Activated naive CD4-positive, alpha-beta T cell treated with anti-CD3 and anti-CD28 coated beads, Interleukin-2, amount 10 ng/mL, durations not matched to agents 7 days and 5 days (primary cell): ENCODE measurements at regions not wholly inside any gene's neighbourhood (a gene's known extent, or its start where the extent isn't known, plus 50 kb on each side); places are given as distances from the start of the nearest gene placed in this dataset.

Experiments used
- CTCF ChIA-PET: fragments of 350-600 bp; sonication (Branson Sonifier 250); formaldehyde crosslinking; loops from one replicate; lab custom pipeline; 2021; ENCODE audit warnings: antibody characterized with exemption; lab: Charles Lee
- DNase-seq: peaks from one replicate; pipeline ENCODE4 v3.0.0-alpha.2; 2020
- H3K27ac Mint-ChIP-seq: one replicate; pipeline ENCODE4 v1.8.0; 2021; ENCODE audit warnings: mild to moderate bottlenecking, moderate library complexity, mixed read lengths
- H3K27me3 Mint-ChIP-seq: one replicate; pipeline ENCODE4 v1.8.0; 2021; ENCODE audit warnings: mild to moderate bottlenecking, mixed read lengths
- H3K36me3 Mint-ChIP-seq: one replicate; pipeline ENCODE4 v1.8.0; 2021; ENCODE audit warnings: mixed read lengths
- H3K4me1 Mint-ChIP-seq: one replicate; pipeline ENCODE4 v1.8.0; 2021; ENCODE audit warnings: mixed read lengths
- H3K4me3 Mint-ChIP-seq: one replicate; pipeline ENCODE4 v1.8.0; 2021; ENCODE audit warnings: mild to moderate bottlenecking, moderate library complexity, mixed read lengths
- H3K9me3 Mint-ChIP-seq: one replicate; pipeline ENCODE4 v1.8.0; 2021; ENCODE audit warnings: mixed read lengths

DNA sequence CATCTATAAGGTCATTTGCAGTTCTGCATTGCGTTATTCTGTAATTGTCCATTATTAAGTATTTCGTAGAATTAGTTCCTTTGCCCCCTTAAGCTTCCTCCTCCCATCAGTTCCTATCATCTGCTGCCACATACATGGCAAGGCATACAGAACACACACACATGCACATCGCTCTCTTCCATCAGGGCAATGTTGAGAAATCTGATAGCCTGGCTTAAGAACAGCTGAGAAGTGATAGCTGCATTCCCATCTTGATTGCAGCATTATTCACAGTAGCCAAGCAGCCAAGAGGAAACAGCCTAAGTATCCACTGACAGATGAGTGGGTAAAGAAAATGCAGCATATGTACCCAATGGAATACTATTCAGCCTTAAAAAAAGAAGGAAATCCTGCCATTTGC, 186.8 kb upstream of the CADM1 start:
- Mint-ChIP-seq H3K4me1 (no peaks in the 10 kb centered on the region), H3K9me3 (peaks cover 3% of the 10 kb centered on the region), H3K27me3 (no peaks in the 10 kb centered on the region), H3K27ac (no peak overlapping the region), H3K4me3 (no peak overlapping the region), H3K36me3 (no peaks in the 10 kb centered on the region)
- DNase-seq, result no peak
- CTCF ChIA-PET, result no interaction called here

DNA sequence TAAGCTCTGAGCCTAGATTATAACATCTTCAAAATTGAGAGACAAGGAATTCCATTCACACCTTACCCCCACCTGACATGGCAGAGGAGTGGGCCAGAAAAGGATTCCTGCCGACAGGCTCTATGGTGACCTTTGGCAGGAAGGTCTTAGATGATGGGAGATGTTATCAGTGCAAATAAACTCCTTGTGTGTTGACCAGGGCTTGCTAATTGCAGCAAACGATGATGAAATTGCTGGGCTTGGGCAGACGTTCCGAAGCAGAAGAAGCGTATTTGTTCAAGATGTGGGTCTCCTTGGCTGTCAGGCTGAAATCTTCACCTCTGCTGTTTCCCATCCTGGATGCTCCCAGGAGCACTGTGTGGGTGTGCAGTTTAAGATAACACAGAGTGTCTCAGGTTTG, 183.7 kb upstream of the CADM1 start:
- no peak for DNase-seq
- CTCF ChIA-PET, result no interaction called here
- no peaks in the 10 kb centered on the region for H3K36me3 Mint-ChIP-seq
- no peaks in the 10 kb centered on the region for H3K4me1 Mint-ChIP-seq
- no peak overlapping the region for H3K4me3 Mint-ChIP-seq
- no peak overlapping the region for H3K27ac Mint-ChIP-seq
- H3K9me3 Mint-ChIP-seq, result peaks cover 6% of the 10 kb centered on the region
- no peaks in the 10 kb centered on the region for H3K27me3 Mint-ChIP-seq

DNA sequence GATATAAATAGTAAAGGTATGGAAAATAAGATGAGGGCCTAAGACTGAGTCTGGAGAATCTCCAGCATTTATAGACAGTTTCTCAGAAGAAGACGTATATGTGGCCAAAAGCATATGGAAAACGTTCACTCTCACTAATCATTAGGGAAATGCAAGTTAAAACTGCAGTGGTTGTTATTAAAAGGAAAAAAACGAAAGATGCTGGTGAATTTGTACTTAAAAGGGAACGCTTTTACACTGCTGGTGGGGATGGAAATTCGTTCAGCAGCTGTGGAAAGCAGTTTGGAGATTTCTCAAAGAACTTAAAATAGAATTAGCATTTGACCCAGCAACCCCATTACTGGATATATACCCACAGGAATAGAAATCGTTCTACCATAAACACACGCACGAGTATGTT, 180.5 kb upstream of the CADM1 start:
- CTCF ChIA-PET, result no interaction called here
- Mint-ChIP-seq H3K27me3 (no peaks in the 10 kb centered on the region), H3K36me3 (no peaks in the 10 kb centered on the region), H3K4me3 (no peak overlapping the region), H3K9me3 (peaks cover 6% of the 10 kb centered on the region), H3K27ac (no peak overlapping the region), H3K4me1 (no peaks in the 10 kb centered on the region)
- no peak for DNase-seq

DNA sequence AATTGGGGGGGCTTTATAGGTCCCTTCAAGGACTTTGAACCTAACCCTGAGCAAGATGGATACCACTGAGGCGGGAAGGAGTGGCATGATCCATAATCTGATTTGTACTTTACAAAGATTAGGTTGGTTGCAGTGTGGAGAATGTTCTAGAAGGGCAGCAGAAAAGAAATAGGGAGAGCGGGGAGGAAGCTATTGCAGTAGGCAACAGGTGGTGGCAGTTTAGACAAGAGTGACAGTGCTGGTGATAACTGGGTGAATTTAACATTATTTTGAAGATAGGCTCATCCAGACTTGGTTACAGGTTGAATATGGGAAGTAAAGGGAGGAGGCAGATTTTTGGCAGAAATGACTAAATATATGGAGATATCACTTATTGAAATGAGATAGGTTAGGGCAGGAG, 179.9 kb upstream of the CADM1 start:
- DNase-seq, result no peak
- CTCF ChIA-PET, result no interaction called here
- Mint-ChIP-seq H3K27me3 (no peaks in the 10 kb centered on the region), H3K4me1 (no peaks in the 10 kb centered on the region), H3K36me3 (no peaks in the 10 kb centered on the region), H3K9me3 (peaks cover 6% of the 10 kb centered on the region), H3K27ac (no peak overlapping the region), H3K4me3 (no peak overlapping the region)

DNA sequence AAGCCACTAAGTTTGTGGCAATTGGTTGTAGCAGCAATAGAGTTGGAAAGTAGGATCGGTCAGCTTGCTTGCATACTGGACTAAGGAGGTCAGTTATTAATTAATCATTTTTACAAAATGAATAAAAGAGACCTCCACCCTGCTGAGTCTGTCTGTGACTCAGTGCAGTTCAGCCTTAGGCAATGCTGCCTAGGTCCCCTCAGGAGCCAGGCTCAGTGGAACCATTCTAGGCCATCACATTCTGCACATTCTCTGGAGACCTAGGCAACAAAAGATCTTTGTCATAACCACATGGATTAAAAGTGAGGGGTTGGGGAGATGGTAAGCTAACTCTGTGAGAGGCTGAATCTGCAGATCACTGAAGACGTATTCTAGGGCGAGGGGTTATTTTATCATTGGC, 178.7 kb upstream of the CADM1 start:
- no peaks in the 10 kb centered on the region for H3K27me3 Mint-ChIP-seq
- H3K36me3 Mint-ChIP-seq, result no peaks in the 10 kb centered on the region
- peaks cover 6% of the 10 kb centered on the region for H3K9me3 Mint-ChIP-seq
- DNase-seq, result no peak
- CTCF ChIA-PET, result no interaction called here
- H3K4me3 Mint-ChIP-seq, result no peak overlapping the region
- H3K27ac Mint-ChIP-seq, result no peak overlapping the region
- no peaks in the 10 kb centered on the region for H3K4me1 Mint-ChIP-seq

DNA sequence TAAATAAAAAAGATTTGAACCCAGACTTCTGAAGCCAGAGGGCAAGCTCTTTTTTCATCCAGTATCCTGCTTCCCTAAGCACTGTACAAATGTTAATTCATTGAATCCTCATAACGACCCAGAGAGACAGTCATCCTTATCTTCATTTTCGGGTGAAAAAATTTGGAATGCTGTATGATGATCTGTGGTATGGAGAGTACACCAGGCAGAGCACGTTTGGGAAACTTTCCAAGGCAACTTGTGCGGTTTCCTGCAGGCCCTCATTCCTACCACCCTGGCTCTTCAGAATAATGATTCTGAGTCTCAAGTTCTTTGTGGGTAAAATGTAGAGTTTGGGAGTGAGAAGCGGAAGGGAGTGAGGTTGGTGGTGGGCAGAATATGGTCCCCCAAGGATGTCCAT, 177.9 kb upstream of the CADM1 start:
- H3K9me3 Mint-ChIP-seq, result peaks cover 6% of the 10 kb centered on the region
- H3K27me3 Mint-ChIP-seq, result no peaks in the 10 kb centered on the region
- H3K27ac Mint-ChIP-seq, result no peak overlapping the region
- no peak for DNase-seq
- CTCF ChIA-PET, result no interaction called here
- H3K4me3 Mint-ChIP-seq, result no peak overlapping the region
- no peaks in the 10 kb centered on the region for H3K4me1 Mint-ChIP-seq
- no peaks in the 10 kb centered on the region for H3K36me3 Mint-ChIP-seq

DNA sequence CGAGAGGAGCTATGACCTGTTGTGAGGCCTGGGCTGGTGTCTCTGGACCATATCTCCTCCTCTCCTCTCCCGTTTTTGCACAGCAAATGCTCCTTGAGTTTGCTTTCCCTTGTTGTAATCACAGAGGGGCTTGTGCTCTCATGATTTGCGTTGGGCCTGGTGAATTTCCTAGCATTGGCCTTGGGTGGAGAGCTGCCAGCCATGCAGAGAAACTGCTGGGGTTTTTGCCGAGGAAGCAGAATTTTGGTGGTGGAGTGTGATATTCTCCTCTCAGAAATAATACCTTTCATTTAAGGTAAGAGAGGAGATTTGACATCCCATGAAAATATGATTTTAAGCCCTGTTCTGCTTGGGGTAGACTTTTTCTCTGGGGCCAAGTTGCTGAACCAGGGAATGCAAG, 175.7 kb upstream of the CADM1 start:
- Mint-ChIP-seq H3K27me3 (no peaks in the 10 kb centered on the region), H3K27ac (no peak overlapping the region), H3K4me3 (no peak overlapping the region), H3K9me3 (peaks cover 3% of the 10 kb centered on the region), H3K4me1 (no peaks in the 10 kb centered on the region), H3K36me3 (no peaks in the 10 kb centered on the region)
- CTCF ChIA-PET, result no interaction called here
- no peak for DNase-seq

DNA sequence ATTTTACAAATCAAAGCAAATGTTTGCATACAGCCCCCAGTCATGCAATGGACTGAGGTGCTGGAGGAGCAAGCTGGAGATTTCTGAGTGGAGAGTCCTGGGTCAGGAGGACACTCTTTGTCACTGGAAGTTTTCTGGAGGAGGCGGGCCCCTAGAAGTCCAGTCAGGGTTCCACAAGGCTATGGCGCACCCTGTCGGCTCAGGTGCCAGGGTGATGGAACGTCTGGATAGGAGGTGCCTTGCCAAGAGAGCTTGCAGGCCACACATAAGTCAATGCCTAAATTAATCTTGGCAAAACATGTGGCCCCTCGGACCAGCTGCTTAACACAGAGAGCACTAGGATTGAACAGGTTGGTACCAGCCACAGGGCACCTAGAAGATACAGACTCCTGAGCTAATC, 174.7 kb upstream of the CADM1 start:
- Mint-ChIP-seq H3K9me3 (peaks cover 1% of the 10 kb centered on the region), H3K4me3 (no peak overlapping the region), H3K27me3 (no peaks in the 10 kb centered on the region), H3K27ac (no peak overlapping the region), H3K4me1 (no peaks in the 10 kb centered on the region), H3K36me3 (no peaks in the 10 kb centered on the region)
- no peak for DNase-seq
- CTCF ChIA-PET, result no interaction called here

DNA sequence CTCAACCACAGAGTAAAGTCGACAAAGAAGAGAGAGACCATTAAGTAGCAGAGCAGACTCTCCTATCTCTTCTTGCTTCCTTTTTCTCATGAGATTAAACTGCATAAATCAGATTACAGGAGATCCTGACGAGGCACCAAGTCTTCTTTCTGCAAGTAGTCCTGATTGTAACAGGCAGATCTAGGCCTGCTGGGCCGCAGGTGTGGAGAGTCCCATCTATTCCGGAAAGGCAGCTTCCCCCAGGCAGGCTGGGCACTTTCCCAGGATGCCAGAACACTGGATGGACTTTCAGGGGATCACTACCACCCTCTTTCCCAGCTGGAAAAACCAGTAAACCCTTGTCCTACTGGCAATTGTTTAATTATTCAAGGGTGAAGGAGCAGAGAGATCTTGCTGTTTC, 173.0 kb upstream of the CADM1 start:
- Mint-ChIP-seq H3K4me3 (no peak overlapping the region), H3K27ac (no peak overlapping the region), H3K36me3 (no peaks in the 10 kb centered on the region), H3K27me3 (no peaks in the 10 kb centered on the region), H3K4me1 (no peaks in the 10 kb centered on the region), H3K9me3 (no peaks in the 10 kb centered on the region)
- CTCF ChIA-PET, result no interaction called here
- DNase-seq, result no peak

DNA sequence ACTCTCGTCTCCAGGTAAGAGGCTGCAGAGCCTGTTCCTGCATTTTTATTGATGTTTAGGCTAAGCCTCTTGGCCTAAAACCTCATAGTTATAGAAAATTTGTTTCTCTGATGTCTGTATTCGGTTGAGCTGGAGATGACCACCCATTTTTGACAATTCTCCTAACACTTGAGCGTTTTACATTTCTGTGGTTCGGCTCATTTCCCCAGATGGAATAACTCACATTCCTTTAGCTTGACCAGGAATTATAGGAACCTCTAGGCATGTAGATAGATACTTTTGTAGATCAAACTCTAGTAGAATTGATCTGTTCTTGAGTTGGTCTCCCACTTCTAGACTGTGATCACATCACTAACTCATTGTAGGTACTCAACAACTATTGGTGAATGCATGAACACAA, 172.6 kb upstream of the CADM1 start:
- no peak for DNase-seq
- Mint-ChIP-seq H3K27ac (no peak overlapping the region), H3K4me3 (no peak overlapping the region), H3K36me3 (no peaks in the 10 kb centered on the region), H3K27me3 (no peaks in the 10 kb centered on the region), H3K9me3 (no peaks in the 10 kb centered on the region), H3K4me1 (no peaks in the 10 kb centered on the region)
- CTCF ChIA-PET, result no interaction called here

DNA sequence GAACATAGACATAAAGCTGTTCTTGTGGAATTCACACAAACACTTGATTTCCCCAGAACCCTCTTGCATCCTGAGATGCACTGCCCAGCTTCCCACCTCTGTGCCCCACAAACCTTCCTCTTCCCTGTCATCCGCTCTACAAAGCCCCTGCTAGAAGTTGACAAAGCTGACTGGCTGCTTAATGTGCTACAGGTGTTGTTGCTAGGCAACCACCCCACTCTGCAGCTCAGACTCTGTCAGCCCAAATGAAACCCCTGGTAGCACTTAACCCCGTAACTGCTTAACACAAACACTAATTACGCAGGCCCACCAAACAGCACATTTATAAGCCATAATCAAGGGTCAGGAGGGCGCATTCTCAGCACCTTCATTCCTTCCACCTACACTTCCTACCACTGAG, 172.0 kb upstream of the CADM1 start:
- Mint-ChIP-seq H3K4me3 (no peak overlapping the region), H3K27me3 (no peaks in the 10 kb centered on the region), H3K9me3 (no peaks in the 10 kb centered on the region), H3K4me1 (no peaks in the 10 kb centered on the region), H3K27ac (no peak overlapping the region), H3K36me3 (no peaks in the 10 kb centered on the region)
- CTCF ChIA-PET, result no interaction called here
- DNase-seq, result no peak

DNA sequence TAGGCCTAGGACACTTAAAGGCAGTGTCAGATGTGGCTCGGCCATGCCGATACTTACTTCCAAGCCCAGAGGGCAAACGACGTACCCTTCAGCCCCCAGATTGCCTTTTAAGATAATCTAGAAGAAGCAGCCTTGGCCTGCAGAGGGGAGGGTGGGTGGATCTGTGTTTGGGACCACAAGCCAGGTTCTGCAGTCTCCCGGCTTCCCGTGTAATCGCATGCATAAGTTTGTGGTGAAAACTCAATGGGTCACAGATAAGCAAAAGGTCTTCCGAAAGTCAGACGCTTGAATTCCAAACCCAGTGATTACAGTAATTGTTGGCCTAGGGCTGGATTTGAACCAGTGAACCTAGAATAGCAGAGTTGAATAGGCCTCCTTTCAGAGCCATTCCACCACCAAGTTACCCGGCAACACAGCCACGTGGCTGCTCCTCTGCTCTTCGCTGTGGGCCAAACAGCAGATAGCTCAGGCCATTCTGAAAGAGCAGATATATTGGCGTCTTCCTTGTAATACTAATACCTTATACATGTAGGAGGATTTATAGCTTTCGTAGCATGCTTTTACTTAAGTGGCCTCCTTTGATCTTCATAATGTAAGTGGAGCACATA, 170.8 kb upstream of the CADM1 start:
- H3K27ac Mint-ChIP-seq, result no peak overlapping the region
- H3K9me3 Mint-ChIP-seq, result no peaks in the 10 kb centered on the region
- no peak overlapping the region for H3K4me3 Mint-ChIP-seq
- CTCF ChIA-PET, result no interaction called here
- no peaks in the 10 kb centered on the region for H3K36me3 Mint-ChIP-seq
- H3K4me1 Mint-ChIP-seq, result no peaks in the 10 kb centered on the region
- DNase-seq, result no peak
- H3K27me3 Mint-ChIP-seq, result no peaks in the 10 kb centered on the region

DNA sequence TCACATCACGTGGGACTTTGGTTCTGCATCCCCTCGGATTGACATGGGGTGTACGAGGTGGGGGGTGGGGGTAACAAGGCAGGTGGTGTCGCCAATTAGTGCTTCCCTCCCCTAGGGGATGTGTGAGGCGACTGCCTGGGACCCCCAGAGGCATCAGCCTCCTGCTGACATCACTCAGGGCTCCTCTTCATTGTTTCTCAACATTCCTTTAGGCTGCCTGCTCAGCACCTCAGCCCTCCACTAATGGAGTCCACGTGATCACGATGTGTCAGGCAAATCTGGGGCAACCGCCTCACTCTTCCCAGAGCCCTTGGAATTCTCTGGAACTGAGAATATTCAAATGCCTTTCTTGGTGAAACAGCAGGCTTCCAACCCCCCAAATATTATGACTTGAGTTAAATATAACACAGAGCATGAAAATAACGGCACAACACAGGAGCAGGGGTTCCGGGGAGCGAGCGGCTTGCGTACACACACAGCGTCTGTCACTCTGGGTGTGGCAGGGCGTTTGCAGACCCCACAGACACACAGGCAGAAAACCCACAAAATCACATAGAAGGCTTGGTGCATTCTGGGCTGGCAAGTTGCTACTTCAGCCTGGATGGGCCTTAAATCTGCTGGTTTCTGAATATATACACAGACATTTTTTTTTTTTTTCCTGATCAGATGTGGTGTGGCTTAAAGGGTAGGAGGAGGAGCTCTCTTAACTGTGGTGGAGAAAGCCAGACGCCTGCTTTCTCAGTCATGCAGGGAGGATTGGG, 170.1 kb upstream of the CADM1 start:
- Mint-ChIP-seq H3K4me1 (no peaks in the 10 kb centered on the region), H3K4me3 (no peak overlapping the region), H3K36me3 (no peaks in the 10 kb centered on the region), H3K9me3 (no peaks in the 10 kb centered on the region), H3K27ac (no peak overlapping the region), H3K27me3 (no peaks in the 10 kb centered on the region)
- no peak for DNase-seq
- CTCF ChIA-PET, result no interaction called here

DNA sequence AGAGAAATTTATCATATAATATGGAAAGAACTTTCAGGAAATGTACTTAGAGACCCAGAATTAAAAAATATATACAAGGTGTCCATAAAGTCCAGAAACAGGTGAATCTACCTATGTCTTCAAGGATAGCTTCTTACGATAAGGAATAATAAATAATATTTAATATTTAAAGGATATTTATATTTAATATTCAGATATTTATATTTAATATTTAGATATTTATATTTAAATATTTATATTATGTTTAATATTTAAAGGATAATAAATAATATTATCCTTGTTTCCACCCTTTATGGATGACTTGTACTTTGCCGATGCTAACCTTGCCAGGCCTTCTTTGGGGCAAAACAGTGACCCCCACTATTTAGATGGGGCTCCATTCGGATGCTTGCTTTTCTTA, 169.5 kb upstream of the CADM1 start:
- no peaks in the 10 kb centered on the region for H3K4me1 Mint-ChIP-seq
- H3K4me3 Mint-ChIP-seq, result no peak overlapping the region
- H3K27me3 Mint-ChIP-seq, result no peaks in the 10 kb centered on the region
- no peak for DNase-seq
- no peaks in the 10 kb centered on the region for H3K9me3 Mint-ChIP-seq
- no peaks in the 10 kb centered on the region for H3K36me3 Mint-ChIP-seq
- H3K27ac Mint-ChIP-seq, result no peak overlapping the region
- CTCF ChIA-PET, result no interaction called here

DNA sequence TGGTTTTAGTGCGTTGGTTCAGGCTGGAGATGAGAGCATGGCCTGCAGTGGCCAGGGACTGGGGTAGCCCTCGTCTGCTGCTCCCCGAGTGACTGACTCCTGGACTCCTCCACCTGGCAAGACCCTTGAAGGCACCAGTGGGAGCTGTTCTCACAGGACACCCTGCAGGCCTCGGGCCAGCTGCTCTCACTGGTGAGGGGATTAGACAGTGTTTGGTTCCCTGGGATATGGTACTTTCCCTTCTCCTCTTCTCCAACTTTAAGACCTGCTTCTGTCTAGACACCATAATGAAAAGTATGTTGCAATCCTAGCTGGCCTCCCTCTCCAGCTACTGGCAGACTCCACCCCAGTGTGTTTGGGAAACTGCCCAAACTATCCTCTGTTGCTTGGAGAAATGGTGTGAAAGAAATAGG, 168.8 kb upstream of the CADM1 start:
- Mint-ChIP-seq H3K4me1 (no peaks in the 10 kb centered on the region), H3K27ac (no peak overlapping the region), H3K9me3 (no peaks in the 10 kb centered on the region), H3K27me3 (no peaks in the 10 kb centered on the region), H3K36me3 (no peaks in the 10 kb centered on the region), H3K4me3 (no peak overlapping the region)
- DNase-seq, result no peak
- CTCF ChIA-PET, result no interaction called here
